ENCODE measurements at regions not wholly inside any gene's neighbourhood (a gene's known extent, or its start where the extent isn't known, plus 50 kb on each side); places are given as distances from the start of the nearest gene placed in this dataset.

GRCh38 chr13:109500146-109500773 lies 286.1 kb downstream of the IRS2 start:
- no peak for DNase-seq

DNA sequence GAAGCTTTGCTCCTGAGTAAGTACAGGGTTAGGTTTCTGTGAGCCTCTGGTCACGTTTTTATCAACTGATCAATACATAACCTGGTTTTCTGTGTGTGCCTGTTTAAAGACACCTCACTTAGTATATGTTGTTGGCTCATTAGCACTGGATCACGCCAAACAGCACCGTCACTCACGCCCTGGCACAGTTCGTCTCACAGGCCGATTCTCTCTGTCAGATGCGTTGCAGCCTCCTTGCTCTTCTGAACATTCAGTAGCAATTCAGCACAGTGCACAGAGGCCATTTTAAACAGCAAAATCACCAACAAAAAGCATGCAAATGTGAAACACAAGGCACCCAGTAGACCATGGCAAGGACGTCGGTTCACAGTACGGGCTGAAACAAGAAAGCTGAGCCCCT lies 288.5 kb downstream of the IRS2 start:
- no peak for DNase-seq

- DNase-seq: no peak
Observed at GRCh38 chr13:109496216-109496615, 290.2 kb downstream of the IRS2 start.

GRCh38 chr13:109494925-109495369 lies 291.4 kb downstream of the IRS2 start:
- no peak for DNase-seq

GRCh38 chr13:109485136-109485794 lies 301.1 kb downstream of the IRS2 start:
- DNase-seq: no peak

DNA sequence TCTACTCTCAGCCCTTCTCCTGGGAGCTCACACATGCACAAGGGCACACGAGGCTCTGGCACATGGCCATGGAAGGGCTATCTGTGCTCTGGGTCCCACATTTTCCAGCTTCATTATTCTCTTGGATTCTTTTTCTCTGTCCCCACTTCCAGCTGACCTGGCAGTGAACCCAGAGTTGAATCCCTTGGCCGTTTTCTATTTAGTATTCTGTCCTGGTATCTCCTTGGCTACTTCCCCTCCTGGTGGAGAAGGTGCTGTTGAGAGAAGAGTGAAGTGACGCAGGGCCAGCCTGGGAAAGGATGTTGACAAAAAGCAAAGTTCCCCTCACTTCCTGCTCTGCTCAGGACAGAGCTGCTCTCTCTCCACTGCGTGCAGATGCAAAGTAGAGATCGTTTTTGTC lies 303.1 kb downstream of the IRS2 start:
- no peak for DNase-seq

DNA sequence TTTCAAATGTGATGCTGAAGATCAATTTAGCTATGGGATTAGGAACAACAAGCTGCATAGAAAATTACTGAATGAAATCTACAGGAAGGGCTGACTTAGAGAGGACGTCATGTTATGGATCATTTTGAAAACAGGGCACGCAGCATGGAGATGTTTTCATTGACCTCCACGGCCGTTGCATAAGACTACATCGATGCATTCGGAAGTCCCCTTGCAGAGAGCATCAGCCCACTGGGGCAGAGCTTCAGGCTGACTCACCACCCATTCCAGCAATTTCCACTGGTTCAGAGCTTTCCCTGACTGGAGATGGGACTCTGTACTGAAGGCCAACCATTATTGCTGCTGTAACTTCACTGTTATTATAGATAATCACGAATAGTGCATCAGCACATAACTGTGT lies 305.3 kb downstream of the IRS2 start:
- no peak for DNase-seq

DNA sequence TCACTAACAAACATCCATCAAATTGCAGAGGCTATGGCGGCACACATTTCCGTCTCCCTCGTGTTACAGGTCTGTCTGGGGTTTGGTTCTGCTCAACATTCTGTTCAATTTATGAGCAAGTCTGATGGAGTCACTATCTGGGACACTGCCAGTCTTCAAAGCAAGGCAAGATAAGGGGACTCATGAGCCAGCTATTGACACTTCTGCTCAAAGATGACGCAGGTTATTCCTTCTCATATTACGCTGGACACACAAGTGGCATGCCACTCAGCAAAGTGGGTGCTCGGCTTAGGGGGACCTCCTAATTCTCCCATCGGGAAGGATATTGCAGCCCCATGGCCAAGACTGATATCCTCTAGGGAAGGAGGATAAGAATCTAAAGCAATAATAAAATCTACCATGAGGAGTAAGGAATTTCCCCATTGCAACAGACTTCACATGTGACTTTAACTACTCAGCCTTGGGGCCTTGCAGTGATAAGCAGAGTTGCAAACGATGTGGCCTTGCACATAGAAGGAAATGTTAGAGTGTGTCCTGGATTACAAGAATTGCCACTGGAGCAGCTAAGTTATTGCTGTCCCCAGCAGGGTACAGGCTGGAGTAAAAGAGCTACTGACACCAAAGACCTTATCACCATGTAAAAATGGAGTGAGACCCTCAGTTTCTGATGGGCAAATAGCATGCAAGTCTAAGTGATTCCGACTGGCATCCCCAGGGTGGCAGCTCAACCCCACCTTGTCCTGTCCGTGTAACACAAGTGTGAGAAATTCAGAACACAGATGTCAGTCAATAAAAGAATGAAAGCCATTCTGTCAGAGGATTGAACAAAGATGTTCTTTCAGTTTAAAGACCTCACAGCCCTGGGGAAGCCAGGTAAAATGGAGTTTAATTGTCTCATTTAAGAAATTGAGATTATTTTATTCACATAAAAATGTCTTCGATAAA lies 306.1 kb downstream of the IRS2 start:
- no peak for DNase-seq

DNA sequence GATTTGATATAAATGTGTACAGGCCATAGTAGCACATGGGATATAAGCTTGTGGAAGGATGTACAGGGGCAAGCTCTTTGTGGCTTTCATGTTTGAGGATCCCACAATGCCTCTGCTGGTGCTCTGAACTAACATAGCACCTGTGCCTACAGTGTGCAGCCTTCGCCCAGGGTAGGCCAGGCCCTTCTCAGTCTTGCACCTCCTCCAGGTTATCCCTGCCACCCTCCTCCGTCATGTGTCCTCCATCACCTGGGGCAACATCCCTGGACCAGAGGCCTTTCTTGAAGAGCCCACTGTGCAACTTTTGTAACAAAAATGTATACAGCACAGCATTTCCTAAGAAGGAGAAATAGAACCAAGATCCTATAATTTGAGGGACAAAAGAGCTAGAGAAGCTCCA lies 306.8 kb downstream of the IRS2 start:
- no peak for DNase-seq

GRCh38 chr13:109476001-109476400 lies 310.4 kb downstream of the IRS2 start:
- DNase-seq: no peak

DNA sequence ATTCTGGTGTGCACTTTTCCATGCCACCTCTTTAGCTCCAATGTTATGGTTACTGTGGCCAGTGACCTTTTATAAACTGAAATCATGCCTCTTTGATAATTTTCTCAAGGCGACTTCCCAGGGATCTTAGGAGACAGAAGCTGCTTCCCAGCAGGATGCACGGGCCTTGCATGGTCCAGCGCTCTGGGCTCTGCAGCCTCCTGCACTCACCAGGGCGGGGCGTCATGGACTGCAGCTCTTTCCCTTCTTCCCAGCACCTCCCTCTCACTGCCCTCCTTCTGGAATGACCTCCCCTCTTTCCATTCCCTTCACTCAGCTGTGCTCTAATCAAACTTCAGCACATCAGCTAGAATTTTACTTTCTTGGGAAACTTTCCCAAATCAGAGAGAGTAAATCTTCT lies 318.3 kb downstream of the IRS2 start:
- no peak for DNase-seq

- no peak for DNase-seq
Observed at GRCh38 chr13:109465148-109465547, 321.2 kb downstream of the IRS2 start.

DNA sequence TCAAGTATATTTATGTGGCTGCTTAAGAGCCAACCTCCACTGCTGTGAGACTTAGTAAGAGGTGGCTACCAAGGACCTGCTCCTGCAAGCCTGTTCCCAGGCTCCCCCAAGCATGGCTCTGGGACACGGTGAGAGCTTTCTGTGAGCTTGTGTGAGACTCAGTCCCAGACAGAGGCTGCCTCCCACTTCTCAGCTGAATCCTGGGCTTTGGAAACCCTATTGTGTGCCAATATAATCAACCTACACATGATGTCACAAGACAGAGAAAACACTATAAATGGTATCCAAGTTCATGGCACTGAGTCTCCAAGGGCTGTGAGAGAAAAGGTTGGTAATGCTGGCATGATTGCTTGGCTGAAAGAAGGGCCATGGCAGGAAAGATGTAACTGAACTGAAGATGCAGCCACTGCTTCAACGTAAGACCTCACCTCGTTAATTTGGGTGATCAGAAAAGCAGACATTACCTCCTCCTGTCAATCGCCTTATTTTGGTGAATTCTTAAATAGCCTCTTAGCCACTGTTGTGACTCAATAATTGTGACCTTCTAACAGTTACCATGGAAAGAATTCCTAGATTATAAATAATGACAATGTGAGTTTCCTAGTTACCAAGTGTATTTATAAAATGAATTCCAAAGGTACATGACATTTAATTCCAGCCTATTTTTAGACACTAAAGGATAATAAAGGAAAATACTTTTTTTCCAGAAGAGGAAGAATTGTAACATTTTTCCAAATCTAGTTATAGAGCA lies 332.0 kb downstream of the IRS2 start:
- DNase-seq: no peak

GRCh38 chr13:109451726-109452125 lies 334.7 kb downstream of the IRS2 start:
- no peak for DNase-seq

- DNase-seq: no peak
Observed at GRCh38 chr13:109448629-109449028, 337.8 kb downstream of the IRS2 start.

GRCh38 chr13:109447667-109448066 lies 338.7 kb downstream of the IRS2 start:
- no peak for DNase-seq

DNA sequence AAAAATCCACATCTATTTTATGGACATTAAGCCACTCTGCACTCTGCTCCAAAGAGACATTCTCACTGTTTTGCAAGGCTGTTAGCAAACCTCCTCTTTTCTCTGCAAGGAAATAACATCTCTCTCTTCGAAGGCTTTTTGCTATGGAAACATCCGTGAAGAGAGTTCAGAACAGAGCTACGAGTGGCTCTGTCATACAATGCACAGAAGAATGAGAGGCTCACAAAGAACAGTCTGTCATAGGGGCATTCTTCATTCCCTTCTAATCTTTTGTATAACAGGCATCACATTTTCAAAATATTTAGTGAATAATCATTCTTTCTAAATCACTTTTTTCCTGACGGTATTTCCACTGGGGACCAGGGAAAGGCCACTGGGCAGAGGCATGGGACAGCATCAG lies 346.1 kb downstream of the IRS2 start:
- no peak for DNase-seq

- no peak for DNase-seq
Observed at GRCh38 chr13:109439813-109440212, 346.6 kb downstream of the IRS2 start.

DNA sequence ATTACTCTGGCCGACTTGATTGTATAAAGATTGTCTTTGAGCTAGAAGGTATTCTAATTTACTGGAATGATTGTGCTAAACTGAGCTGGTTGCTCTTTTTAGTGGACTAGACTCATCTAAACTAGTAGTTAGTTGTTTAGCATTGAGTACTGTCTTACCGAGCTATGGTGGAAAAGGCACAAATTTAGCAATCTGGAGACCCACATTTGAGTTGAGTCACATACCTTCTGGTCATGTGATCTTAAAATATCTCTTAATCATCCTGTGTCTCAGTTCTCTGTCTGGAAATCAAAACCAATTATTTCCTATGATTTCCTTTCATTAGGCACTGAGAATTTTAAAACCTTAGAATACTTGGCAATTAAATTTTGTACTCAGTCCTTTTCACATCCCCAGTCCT lies 349.5 kb downstream of the IRS2 start:
- no peak for DNase-seq

GRCh38 chr13:109436055-109436622 lies 350.2 kb downstream of the IRS2 start:
- DNase-seq: no peak

GRCh38 chr13:109431217-109431616 lies 355.2 kb downstream of the IRS2 start:
- no peak for DNase-seq

- no peak for DNase-seq
Observed at GRCh38 chr13:109428146-109428545, 358.2 kb downstream of the IRS2 start.

DNA sequence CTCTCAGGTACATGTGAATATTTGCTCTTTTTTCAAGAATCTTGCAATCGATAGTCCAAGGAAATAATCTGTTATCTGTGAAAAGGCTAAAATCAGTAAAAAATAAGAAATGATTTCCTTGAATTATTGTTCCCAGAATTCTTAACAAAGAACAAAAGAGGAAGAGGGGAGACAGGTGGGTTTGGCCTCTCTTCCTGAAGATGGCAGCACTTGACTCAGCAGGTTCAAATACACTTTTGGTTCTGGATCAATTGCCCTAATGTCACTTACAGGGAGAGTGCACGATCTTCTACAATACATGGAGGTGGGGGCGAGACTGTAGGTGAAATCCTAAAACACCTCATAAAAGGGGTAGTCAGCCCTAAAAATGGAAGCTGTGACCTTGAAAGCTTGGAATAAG lies 358.7 kb downstream of the IRS2 start:
- no peak for DNase-seq
